IMR-90 (cell line): ENCODE measurements at regions not wholly inside any gene's neighbourhood (a gene's known extent, or its start where the extent isn't known, plus 50 kb on each side); places are given as distances from the start of the nearest gene placed in this dataset.

Experiments
- ATAC-seq: fragments of 200-7000 bp; cut with Tn5 transposase; 2 replicates; pipeline ENCODE4 v1.9.1; 2020; ENCODE audit warnings: low read depth, mild to moderate bottlenecking, moderate library complexity
- BruUV-seq: library from RNA; stranded (reverse); fragments of 400-500 nt; replicated peaks from 2 replicates; lab custom pipeline; 2021; lab: Mats Ljungman, UMichigan
- CTCF ChIA-PET: fragments of 300-600 bp; formaldehyde crosslinking; extraction: SDS; loops from one replicate; lab custom pipeline; 2021; ENCODE audit warnings: antibody characterized with exemption; lab: Yijun Ruan, JAX
- POLR2A ChIA-PET: fragments of 300-600 bp; sonication (Branson Sonifier 250); formaldehyde crosslinking; loops from one replicate; lab custom pipeline; 2022; ENCODE audit warnings: antibody characterized with exemption; ENCODE audit not compliant: unreplicated experiment; lab: Charles Lee
- DNase-seq: peaks from one replicate; pipeline ENCODE4 v3.0.0; 2013
- H2AFZ ChIP-seq: replicated peaks from 2 replicates; pipeline ENCODE3; 2013; ENCODE audit warnings: low read length, mild to moderate bottlenecking; ENCODE audit not compliant: poor library complexity
- H2AK5ac ChIP-seq: 2 replicates; pipeline ENCODE4 v1.6.1; 2013; ENCODE audit warnings: low read depth, low read length, inconsistent platforms
- H2AK9ac ChIP-seq: replicated peaks from 2 replicates; pipeline ENCODE3; 2013; ENCODE audit warnings: mild to moderate bottlenecking, low read depth, low read length, moderate library complexity; ENCODE audit not compliant: poor library complexity
- H2BK120ac ChIP-seq: 2 replicates; pipeline ENCODE4 v1.6.1; 2013; ENCODE audit warnings: low read depth, low read length, inconsistent platforms
- H2BK15ac ChIP-seq: 3 replicates; pipeline ENCODE4 v1.6.1; 2013; ENCODE audit warnings: low read depth, low read length, inconsistent platforms
- H2BK20ac ChIP-seq: 2 replicates; pipeline ENCODE4 v1.6.1; 2013; ENCODE audit warnings: low read depth, mild to moderate bottlenecking, inconsistent platforms, low read length, moderate library complexity
- H2BK5ac ChIP-seq: 2 replicates; pipeline ENCODE4 v1.6.1; 2013; ENCODE audit warnings: mild to moderate bottlenecking, low read depth, low read length, inconsistent platforms; ENCODE audit not compliant: poor library complexity, severe bottlenecking
- H3K14ac ChIP-seq: replicated peaks from 2 replicates; pipeline ENCODE4 v1.6.1; 2013; ENCODE audit warnings: low read depth, low read length, inconsistent platforms
- H3K18ac ChIP-seq: 2 replicates; pipeline ENCODE4 v1.6.1; 2013; ENCODE audit warnings: low read depth, low read length, control low read depth
- H3K23ac ChIP-seq: 2 replicates; pipeline ENCODE4 v1.6.1; 2013; ENCODE audit warnings: low read depth, low read length, inconsistent platforms
- H3K27ac ChIP-seq: 2 replicates; pipeline ENCODE4 v1.5.1; 2013; ENCODE audit warnings: mild to moderate bottlenecking, control low read depth, low read length; ENCODE audit not compliant: insufficient read depth
- H3K27me3 ChIP-seq: 2 replicates; pipeline ENCODE4 v1.6.1; 2013; ENCODE audit warnings: low read length; ENCODE audit not compliant: control insufficient read depth, insufficient read depth
- H3K36me3 ChIP-seq: 2 replicates; pipeline ENCODE4 v1.6.1; 2013; ENCODE audit warnings: low read length, mixed read lengths; ENCODE audit not compliant: control insufficient read depth, insufficient read depth
- H3K4ac ChIP-seq: 2 replicates; pipeline ENCODE4 v1.6.1; 2013; ENCODE audit warnings: low read depth, low read length, inconsistent platforms
- H3K4me1 ChIP-seq: 2 replicates; pipeline ENCODE4 v1.6.1; 2013; ENCODE audit warnings: low read length, mixed read lengths; ENCODE audit not compliant: control insufficient read depth, insufficient read depth
- H3K4me2 ChIP-seq: 2 replicates; pipeline ENCODE4 v1.6.1; 2013; ENCODE audit warnings: low read depth, mild to moderate bottlenecking, control low read depth, low read length, moderate library complexity
- H3K4me3 ChIP-seq: 2 replicates; pipeline ENCODE4 v1.5.1; 2013; ENCODE audit warnings: low read depth, mild to moderate bottlenecking, control low read depth, low read length, moderate library complexity; ENCODE audit not compliant: insufficient read depth
- H3K56ac ChIP-seq: 2 replicates; pipeline ENCODE4 v1.6.1; 2013; ENCODE audit warnings: low read length, inconsistent platforms; ENCODE audit not compliant: insufficient read depth; ENCODE audit errors: extremely low read depth
- H3K79me1 ChIP-seq, 2 experiments: 2 replicates each; pipeline ENCODE4 v1.6.1; 2013; ENCODE audit warnings: low read length in 2 of 2, inconsistent platforms in 1 of 2, low read depth in 1 of 2
- H3K9ac ChIP-seq: 2 replicates; pipeline ENCODE4 v1.6.1; 2013; ENCODE audit warnings: low read depth, low read length, control low read depth
- H3K9me1 ChIP-seq: 2 replicates; pipeline ENCODE4 v1.6.1; 2013; ENCODE audit warnings: low read length, inconsistent platforms; ENCODE audit not compliant: insufficient read depth
- H3K9me3 ChIP-seq: 2 replicates; pipeline ENCODE4 v1.6.1; 2013; ENCODE audit warnings: low read length; ENCODE audit not compliant: control insufficient read depth, insufficient read depth
- H4K20me1 ChIP-seq: 2 replicates; pipeline ENCODE4 v1.6.1; 2013; ENCODE audit warnings: low read length, inconsistent platforms; ENCODE audit not compliant: insufficient read depth
- H4K5ac ChIP-seq: 2 replicates; pipeline ENCODE4 v1.6.1; 2013; ENCODE audit warnings: mild to moderate bottlenecking, low read depth, low read length, control low read depth
- H4K8ac ChIP-seq, 2 experiments: 2 replicates each; pipeline ENCODE4 v1.6.1; 2013; ENCODE audit warnings: low read depth in 2 of 2, low read length in 2 of 2, control low read depth in 1 of 2, inconsistent platforms in 1 of 2
- H4K91ac ChIP-seq: 2 replicates; pipeline ENCODE4 v1.6.1; 2013; ENCODE audit warnings: low read depth, low read length, inconsistent platforms; ENCODE audit not compliant: insufficient read depth
- CHD1 ChIP-seq: IDR thresholded peaks from 2 replicates; pipeline ENCODE4 v1.6.1; 2012; ENCODE audit warnings: low read depth, low read length, improper control_type of control experiment
- NFE2L2 ChIP-seq: fragments of 150-350 bp; IDR thresholded peaks from 2 replicates; pipeline ENCODE4 v1.6.1; 2016; ENCODE audit warnings: low read depth, mild to moderate bottlenecking, low read length
- RAD21 ChIP-seq: IDR thresholded peaks from 2 replicates; pipeline ENCODE4 v1.6.1; 2012; ENCODE audit warnings: low read length, improper control_type of control experiment
- RCOR1 ChIP-seq: IDR thresholded peaks from 2 replicates; pipeline ENCODE4 v1.6.1; 2012; ENCODE audit warnings: mild to moderate bottlenecking, low read length, improper control_type of control experiment; ENCODE audit not compliant: insufficient replicate concordance
- RFX5 ChIP-seq: IDR thresholded peaks from 2 replicates; pipeline ENCODE4 v1.8.0; 2012; ENCODE audit warnings: low read depth, mild to moderate bottlenecking, low read length, moderate library complexity
- WGBS, 2 experiments: methylation state at CpG; one replicate each; pipeline versions ENCODE4 v1.1.5 to v1.1.7; 2013; ENCODE audit warnings: missing lambda C conversion rate in 2 of 2; ENCODE audit not compliant: insufficient read length in 1 of 2; ENCODE audit errors: extremely low coverage in 2 of 2; 5-methylcytosine and 5-hydroxymethylcytosine counted together
- dilution Hi-C: fragments of 300-500 bp; cut with HindIII; formaldehyde crosslinking; loops from one replicate; pipeline ENCODE4 v1.14.3; 2018; ENCODE audit warnings: low sequenced_read_pairs; ENCODE audit not compliant: unreplicated experiment
- in situ Hi-C: fragments of 300-500 bp; cut with MboI; formaldehyde crosslinking; loops from 3 replicates; pipeline ENCODE4 v1.14.3; 2019; ENCODE audit warnings: low sequenced_read_pairs, inconsistent platforms, mixed read lengths
- intact Hi-C: fragments of 100-400 bp; cut with micrococcal nuclease; formaldehyde crosslinking; loops from 2 replicates; pipeline ENCODE4 v1.10.0; 2022

DNA sequence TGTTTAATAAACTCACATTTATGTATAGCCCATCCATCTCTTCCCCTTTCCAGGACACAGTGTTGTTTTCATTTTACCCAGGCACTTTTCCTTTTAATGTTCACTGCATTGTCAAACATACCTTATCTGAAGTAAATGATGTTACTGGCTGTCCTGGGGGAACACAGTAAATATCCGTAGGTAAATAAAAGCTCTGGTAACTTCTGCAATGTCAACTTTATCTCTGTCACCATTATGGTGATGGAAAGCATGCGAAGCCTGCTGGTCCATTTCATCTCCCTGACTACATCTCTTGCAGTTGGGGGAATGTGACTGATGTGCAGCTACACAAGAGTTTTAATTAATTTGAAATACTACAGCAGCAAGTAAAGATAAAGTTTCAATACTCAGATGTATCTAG is 1162.1 kb upstream of the SEMA6A start:
- intact Hi-C loops, result no loop called here
- H2BK15ac ChIP-seq, result no peak overlapping the region
- no peak overlapping the region for H3K14ac ChIP-seq
- H3K27me3 ChIP-seq, result no peaks in the 10 kb centered on the region
- H2AK5ac ChIP-seq, result no peak overlapping the region
- no CpG with 5 or more reads among the region's 2 CpGs for WGBS, 2 experiments
- H2BK20ac ChIP-seq, result no peak overlapping the region
- ATAC-seq, result no peak
- no peak for TF ChIP-seq RAD21
- TF ChIP-seq CHD1, result no peak
- no peak for TF ChIP-seq NFE2L2
- TF ChIP-seq RFX5, result no peak
- no peak for TF ChIP-seq RCOR1
- no peak for DNase-seq
- H4K5ac ChIP-seq, result no peak overlapping the region
- H3K4ac ChIP-seq, result no peak overlapping the region
- H3K27ac ChIP-seq, result no peak overlapping the region
- no TSS peak for BruUV-seq
- H3K56ac ChIP-seq, result no peak overlapping the region
- no peak overlapping the region for H4K91ac ChIP-seq
- no peaks in the 10 kb centered on the region for H3K36me3 ChIP-seq
- in situ Hi-C loops, result no loop called here
- H2BK120ac ChIP-seq, result no peak overlapping the region
- no peak overlapping the region for H3K18ac ChIP-seq
- POLR2A ChIA-PET, result no interaction called here
- no peak overlapping the region for H2AFZ ChIP-seq
- H3K9me1 ChIP-seq, result no peaks in the 10 kb centered on the region
- no peak overlapping the region for H2AK9ac ChIP-seq
- no peak overlapping the region for H3K4me3 ChIP-seq
- H3K4me1 ChIP-seq, result no peaks in the 10 kb centered on the region
- CTCF ChIA-PET, result no interaction called here
- no peaks in the 10 kb centered on the region for H3K79me1 ChIP-seq
- no peaks in the 10 kb centered on the region for H4K20me1 ChIP-seq
- H3K4me2 ChIP-seq, result no peak overlapping the region
- H3K23ac ChIP-seq, result no peak overlapping the region
- H3K9me3 ChIP-seq, result no peaks in the 10 kb centered on the region
- H2BK5ac ChIP-seq, result no peak overlapping the region
- dilution Hi-C loops, result no loop called here
- no peak overlapping the region for H4K8ac ChIP-seq
- no peak overlapping the region for H3K9ac ChIP-seq
